Endothelial cell of umbilical vein (primary cell): ENCODE measurements at regions not wholly inside any gene's neighbourhood (a gene's known extent, or its start where the extent isn't known, plus 50 kb on each side); places are given as distances from the start of the nearest gene placed in this dataset.

Experiments used
- BruUV-seq: library from RNA; stranded (reverse); fragments of 400-500 nt; replicated peaks from 2 replicates; lab custom pipeline; 2021; lab: Mats Ljungman, UMichigan
- CTCF ChIA-PET: fragments of 300-600, 350-600 bp; sonication (Branson Sonifier 250); formaldehyde crosslinking; loops from one replicate; lab custom pipeline; 2021; ENCODE audit warnings: antibody characterized with exemption, inconsistent platforms; lab: Charles Lee
- POLR2A ChIA-PET: fragments of 300-600, 350-600 bp; sonication (Branson Sonifier 250); formaldehyde crosslinking; loops from one replicate; lab custom pipeline; 2021; ENCODE audit warnings: antibody characterized with exemption, inconsistent platforms; lab: Charles Lee
- DNase-seq: peaks from one replicate; pipeline ENCODE4 v3.0.0-alpha.2; 2011; ENCODE audit warnings: low read depth, low spot score
- FAIRE-seq: peaks from 2 replicates; lab custom pipeline; 2011; peaks lifted over from hg19 to GRCh38; lab: Jason Lieb, UNC
- H2AFZ ChIP-seq: 2 replicates; pipeline ENCODE4 v1.6.0; 2012; ENCODE audit warnings: low read depth, low read length, control low read depth, inconsistent platforms
- H3K27ac ChIP-seq: 2 replicates; pipeline ENCODE4 v1.5.1; 2011; ENCODE audit warnings: low read depth, mild to moderate bottlenecking, control low read depth, low read length, moderate library complexity; ENCODE audit not compliant: insufficient read depth
- H3K27me3 ChIP-seq, 2 experiments: 2 replicates each; pipeline versions ENCODE4 v1.6.0 to v1.6.1; 2011; ENCODE audit warnings: low read length in 2 of 2, mixed read lengths in 1 of 2; ENCODE audit not compliant: control insufficient read depth in 2 of 2, insufficient read depth in 2 of 2
- H3K36me3 ChIP-seq, 2 experiments: 2 replicates in 1 of 2; 3 replicates in 1 of 2; pipeline ENCODE4 v1.5.1; 2011; ENCODE audit warnings: low read length in 2 of 2, mild to moderate bottlenecking in 1 of 2, moderate library complexity in 1 of 2; ENCODE audit not compliant: control insufficient read depth in 2 of 2, insufficient read depth in 2 of 2; ENCODE audit errors: extremely low read depth in 1 of 2
- H3K4me1 ChIP-seq: 3 replicates; pipeline ENCODE4 v1.5.1; 2011; ENCODE audit warnings: mild to moderate bottlenecking, low read length; ENCODE audit not compliant: control insufficient read depth, insufficient read depth; ENCODE audit errors: extremely low read depth
- H3K4me2 ChIP-seq: 2 replicates; pipeline ENCODE4 v1.6.1; 2011; ENCODE audit warnings: low read length, control low read depth, mixed read lengths; ENCODE audit not compliant: insufficient read depth
- H3K4me3 ChIP-seq, 3 experiments: fragments of 200-600 bp in 1 of 3; sonication (generic), shearing (Covaris generic) in 1 of 3; replicated peaks in 1 of 3; 2 replicates each; pipeline ENCODE4 v1.5.1; 2011 to 2016; ENCODE audit warnings: control low read depth in 3 of 3, low read length in 3 of 3, mild to moderate bottlenecking in 2 of 3, inconsistent platforms in 1 of 3, low read depth in 1 of 3, moderate library complexity in 1 of 3; ENCODE audit not compliant: insufficient read depth in 1 of 3
- H3K79me2 ChIP-seq: 2 replicates; pipeline ENCODE4 v1.6.0; 2012; ENCODE audit warnings: low read length, inconsistent platforms; ENCODE audit not compliant: control insufficient read depth, insufficient read depth
- H3K9ac ChIP-seq: replicated peaks from 2 replicates; pipeline ENCODE3; 2011; ENCODE audit warnings: low read length, control low read depth; ENCODE audit not compliant: insufficient read depth; ENCODE audit errors: extremely low read depth
- H3K9me1 ChIP-seq: replicated peaks from 3 replicates; pipeline ENCODE4 v1.6.0; 2011; ENCODE audit warnings: mild to moderate bottlenecking, low read length; ENCODE audit not compliant: control insufficient read depth, insufficient read depth; ENCODE audit errors: extremely low read depth
- H3K9me3 ChIP-seq: replicated peaks from 2 replicates; pipeline ENCODE4 v1.5.1; 2012; ENCODE audit warnings: low read length, inconsistent platforms; ENCODE audit not compliant: control insufficient read depth, insufficient read depth
- H4K20me1 ChIP-seq: replicated peaks from 2 replicates; pipeline ENCODE3; 2011; ENCODE audit warnings: mild to moderate bottlenecking, low read length; ENCODE audit not compliant: control insufficient read depth, insufficient read depth; ENCODE audit errors: extremely low read depth
- EZH2 ChIP-seq: IDR thresholded peaks from 2 replicates; pipeline ENCODE4 v1.6.1; 2012; ENCODE audit warnings: borderline replicate concordance, low read depth, mild to moderate bottlenecking, moderate library complexity, low read length, inconsistent platforms; ENCODE audit not compliant: severe bottlenecking
- FOS ChIP-seq: IDR thresholded peaks from 2 replicates; pipeline ENCODE4 v1.6.1; 2011; ENCODE audit warnings: mild to moderate bottlenecking, low read length, moderate library complexity, borderline replicate concordance; ENCODE audit not compliant: insufficient read depth
- GATA2 ChIP-seq: IDR thresholded peaks from 2 replicates; pipeline ENCODE4 v1.7.0; 2011; ENCODE audit warnings: low read depth, mild to moderate bottlenecking, moderate library complexity, mixed read lengths, low read length; ENCODE audit not compliant: insufficient read length, insufficient read depth
- JUN ChIP-seq: IDR thresholded peaks from 2 replicates; pipeline ENCODE4 v1.6.1; 2011; ENCODE audit warnings: borderline replicate concordance, low read depth; ENCODE audit not compliant: insufficient read length, insufficient read depth
- MYC ChIP-seq: IDR thresholded peaks from one replicate; pipeline ENCODE4 v1.6.1; 2011; ENCODE audit warnings: mild to moderate bottlenecking, low read depth, low read length
- POLR2A ChIP-seq: IDR thresholded peaks from 2 replicates; pipeline ENCODE4 v1.6.1; 2012; ENCODE audit warnings: low read depth, mild to moderate bottlenecking, control low read depth, low read length
- POLR2AphosphoS5 ChIP-seq: IDR thresholded peaks from 2 replicates; pipeline ENCODE4 v1.6.1; 2012; ENCODE audit warnings: low read depth, mild to moderate bottlenecking, control low read depth, low read length, moderate library complexity; ENCODE audit not compliant: insufficient read depth
- dilution Hi-C: fragments of 300-500 bp; cut with MboI; formaldehyde crosslinking; loops from one replicate; pipeline ENCODE4 v1.15.0; 2019; ENCODE audit warnings: low sequenced_read_pairs; ENCODE audit not compliant: extremely low pct_ligation_motif_present
- intact Hi-C: fragments of 100-400 bp; cut with micrococcal nuclease; formaldehyde crosslinking; loops from one replicate; pipeline ENCODE4 v1.10.0; 2022
- TF ChIP-seq, protein P1 (sequence below): IDR thresholded peaks from 2 replicates; pipeline ENCODE4 v1.6.1; 2011; ENCODE audit not compliant: insufficient read depth, insufficient read length
- TF ChIP-seq, protein P2 (sequence below), 2 donors: IDR thresholded peaks; 1 replicate in 1 of 2; 2 replicates in 1 of 2; pipeline ENCODE4 v1.5.1; 2011; ENCODE audit warnings: low read length in 2 of 2, mild to moderate bottlenecking in 2 of 2, moderate library complexity in 2 of 2, control low read depth in 1 of 2, inconsistent platforms in 1 of 2, low read depth in 1 of 2; ENCODE audit not compliant: insufficient read depth in 1 of 2; ENCODE audit errors: extremely low read depth in 1 of 2

DNA sequence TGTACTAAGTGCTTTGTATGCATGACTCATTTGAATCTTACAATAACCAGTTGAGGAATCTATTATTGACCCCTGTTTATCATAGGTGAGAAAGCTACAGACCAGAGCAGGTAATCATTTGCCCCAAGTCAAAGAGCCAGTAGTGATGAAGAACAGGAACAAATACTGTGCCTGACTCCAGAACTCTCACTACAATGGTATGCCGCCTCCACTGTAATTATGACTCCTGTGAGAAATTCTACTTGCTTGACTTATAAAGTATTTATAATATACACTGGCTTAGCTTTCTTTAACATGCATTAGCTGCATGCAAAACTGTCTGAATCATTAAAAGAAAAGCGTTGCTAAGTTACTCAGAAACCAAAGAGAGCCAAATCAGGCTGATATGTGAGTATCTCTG, 92.6 kb downstream of the ZNF281 start:
- H3K9me1 ChIP-seq, result no peaks in the 10 kb centered on the region
- dilution Hi-C loops, result no loop called here
- H3K4me3 ChIP-seq, result no peak overlapping the region
- intact Hi-C loops, result no loop called here
- no peak overlapping the region for H2AFZ ChIP-seq
- H3K36me3 ChIP-seq, result no peaks in the 10 kb centered on the region
- ChIA-PET POLR2A (no interaction called here), CTCF (interaction anchor here (1.1 to 1.3 kb wide), 2 partner anchors 10 to 13 kb away, joined by 3 read pairs; no protein-coding TSS in a partner anchor)
- no peak overlapping the region for H3K27ac ChIP-seq
- no peaks in the 10 kb centered on the region for H3K9me3 ChIP-seq
- no peaks in the 10 kb centered on the region for H4K20me1 ChIP-seq
- H3K27me3 ChIP-seq, result peaks cover 0 to 5% of the 10 kb centered on the region in 2 experiments
- DNase-seq (no peak), FAIRE-seq (no peak)
- no peak overlapping the region for H3K4me2 ChIP-seq
- TF ChIP-seq FOS (no peak), GATA2 (no peak), EZH2 (no peak), JUN (no peak), POLR2AphosphoS5 (no peak), POLR2A (no peak), MYC (no peak)
- TF ChIP-seq, protein P1, sequence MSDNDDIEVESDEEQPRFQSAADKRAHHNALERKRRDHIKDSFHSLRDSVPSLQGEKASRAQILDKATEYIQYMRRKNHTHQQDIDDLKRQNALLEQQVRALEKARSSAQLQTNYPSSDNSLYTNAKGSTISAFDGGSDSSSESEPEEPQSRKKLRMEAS, result no peak
- TF ChIP-seq, protein P2, sequence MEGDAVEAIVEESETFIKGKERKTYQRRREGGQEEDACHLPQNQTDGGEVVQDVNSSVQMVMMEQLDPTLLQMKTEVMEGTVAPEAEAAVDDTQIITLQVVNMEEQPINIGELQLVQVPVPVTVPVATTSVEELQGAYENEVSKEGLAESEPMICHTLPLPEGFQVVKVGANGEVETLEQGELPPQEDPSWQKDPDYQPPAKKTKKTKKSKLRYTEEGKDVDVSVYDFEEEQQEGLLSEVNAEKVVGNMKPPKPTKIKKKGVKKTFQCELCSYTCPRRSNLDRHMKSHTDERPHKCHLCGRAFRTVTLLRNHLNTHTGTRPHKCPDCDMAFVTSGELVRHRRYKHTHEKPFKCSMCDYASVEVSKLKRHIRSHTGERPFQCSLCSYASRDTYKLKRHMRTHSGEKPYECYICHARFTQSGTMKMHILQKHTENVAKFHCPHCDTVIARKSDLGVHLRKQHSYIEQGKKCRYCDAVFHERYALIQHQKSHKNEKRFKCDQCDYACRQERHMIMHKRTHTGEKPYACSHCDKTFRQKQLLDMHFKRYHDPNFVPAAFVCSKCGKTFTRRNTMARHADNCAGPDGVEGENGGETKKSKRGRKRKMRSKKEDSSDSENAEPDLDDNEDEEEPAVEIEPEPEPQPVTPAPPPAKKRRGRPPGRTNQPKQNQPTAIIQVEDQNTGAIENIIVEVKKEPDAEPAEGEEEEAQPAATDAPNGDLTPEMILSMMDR (IDR thresholded peaks at IDR 0.05; ENCODE audit: extremely low read depth in 1 of 2, insufficient read depth in 1 of 2, low read depth in 1 of 2, low read length in 2 of 2), result no peak
- no peaks in the 10 kb centered on the region for H3K79me2 ChIP-seq
- H3K9ac ChIP-seq, result no peak overlapping the region
- peaks cover 4% of the 10 kb centered on the region for H3K4me1 ChIP-seq
- BruUV-seq, result no TSS peak
